ENCODE measurements at regions not wholly inside any gene's neighbourhood (a gene's known extent, or its start where the extent isn't known, plus 50 kb on each side); places are given as distances from the start of the nearest gene placed in this dataset.

DNA sequence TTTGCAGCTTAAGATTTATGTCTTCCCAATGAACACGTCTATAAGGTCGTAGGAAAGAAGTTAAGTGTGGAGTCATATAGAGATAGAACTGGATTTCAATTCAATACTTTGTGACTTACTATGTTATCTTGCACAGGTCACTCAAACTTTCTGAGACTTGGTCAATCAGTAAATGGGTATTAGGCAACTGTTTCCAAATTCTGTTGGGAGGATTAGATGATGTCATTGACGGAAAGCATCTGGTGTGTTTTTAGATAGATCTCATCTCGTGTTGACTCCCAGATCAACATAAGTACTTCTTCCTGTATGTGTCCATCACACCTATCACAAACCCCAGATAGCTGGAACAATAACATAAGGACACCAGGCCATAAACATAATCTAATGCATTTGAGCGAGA, 771.1 kb upstream of the FANCL start:
- DNase-seq (ENCODE audit: low read depth), result no peak
- TF ChIP-seq, protein P1, sequence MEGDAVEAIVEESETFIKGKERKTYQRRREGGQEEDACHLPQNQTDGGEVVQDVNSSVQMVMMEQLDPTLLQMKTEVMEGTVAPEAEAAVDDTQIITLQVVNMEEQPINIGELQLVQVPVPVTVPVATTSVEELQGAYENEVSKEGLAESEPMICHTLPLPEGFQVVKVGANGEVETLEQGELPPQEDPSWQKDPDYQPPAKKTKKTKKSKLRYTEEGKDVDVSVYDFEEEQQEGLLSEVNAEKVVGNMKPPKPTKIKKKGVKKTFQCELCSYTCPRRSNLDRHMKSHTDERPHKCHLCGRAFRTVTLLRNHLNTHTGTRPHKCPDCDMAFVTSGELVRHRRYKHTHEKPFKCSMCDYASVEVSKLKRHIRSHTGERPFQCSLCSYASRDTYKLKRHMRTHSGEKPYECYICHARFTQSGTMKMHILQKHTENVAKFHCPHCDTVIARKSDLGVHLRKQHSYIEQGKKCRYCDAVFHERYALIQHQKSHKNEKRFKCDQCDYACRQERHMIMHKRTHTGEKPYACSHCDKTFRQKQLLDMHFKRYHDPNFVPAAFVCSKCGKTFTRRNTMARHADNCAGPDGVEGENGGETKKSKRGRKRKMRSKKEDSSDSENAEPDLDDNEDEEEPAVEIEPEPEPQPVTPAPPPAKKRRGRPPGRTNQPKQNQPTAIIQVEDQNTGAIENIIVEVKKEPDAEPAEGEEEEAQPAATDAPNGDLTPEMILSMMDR (IDR thresholded peaks at IDR 0.05; ENCODE audit: low read depth, low read length, missing control alignments), result no peak
- H3K4me3 ChIP-seq (ENCODE audit: low read depth, low read length), result no peak overlapping the region

DNA sequence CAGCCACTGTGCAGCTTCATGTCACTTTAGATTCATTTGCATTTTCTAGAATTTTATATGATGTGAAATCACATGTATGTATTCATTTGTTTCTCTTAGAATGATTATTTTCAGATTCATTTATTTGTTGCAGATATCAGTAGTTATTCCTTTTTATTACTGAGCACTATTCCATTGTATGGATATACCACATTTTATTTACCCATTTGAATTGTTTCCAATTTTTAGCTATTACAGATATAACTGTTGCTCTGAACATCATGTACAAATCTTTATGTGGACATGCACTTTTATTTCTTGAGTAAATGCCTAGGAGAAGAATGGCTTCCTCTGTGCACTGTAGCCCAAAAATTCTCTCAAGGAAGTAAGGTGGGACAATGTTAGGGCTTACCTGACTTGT, 767.8 kb upstream of the FANCL start:
- DNase-seq (ENCODE audit: low read depth), result no peak
- no peak overlapping the region for H3K4me3 ChIP-seq (ENCODE audit: low read depth, low read length)
- TF ChIP-seq, protein P1 (IDR thresholded peaks at IDR 0.05; ENCODE audit: low read depth, low read length, missing control alignments), result no peak

GRCh38 chr2:59005836-59006615, 764.9 kb upstream of the FANCL start:
- no peak overlapping the region for H3K4me3 ChIP-seq (ENCODE audit: low read depth, low read length)
- no peak for DNase-seq (ENCODE audit: low read depth)
- TF ChIP-seq, protein P1 (IDR thresholded peaks at IDR 0.05; ENCODE audit: low read depth, low read length, missing control alignments), result no peak

GRCh38 chr2:59004621-59005020, 763.5 kb upstream of the FANCL start:
- TF ChIP-seq, protein P1 (IDR thresholded peaks at IDR 0.05; ENCODE audit: low read depth, low read length, missing control alignments), result no peak
- DNase-seq (ENCODE audit: low read depth), result no peak
- H3K4me3 ChIP-seq (ENCODE audit: low read depth, low read length), result no peak overlapping the region

DNA sequence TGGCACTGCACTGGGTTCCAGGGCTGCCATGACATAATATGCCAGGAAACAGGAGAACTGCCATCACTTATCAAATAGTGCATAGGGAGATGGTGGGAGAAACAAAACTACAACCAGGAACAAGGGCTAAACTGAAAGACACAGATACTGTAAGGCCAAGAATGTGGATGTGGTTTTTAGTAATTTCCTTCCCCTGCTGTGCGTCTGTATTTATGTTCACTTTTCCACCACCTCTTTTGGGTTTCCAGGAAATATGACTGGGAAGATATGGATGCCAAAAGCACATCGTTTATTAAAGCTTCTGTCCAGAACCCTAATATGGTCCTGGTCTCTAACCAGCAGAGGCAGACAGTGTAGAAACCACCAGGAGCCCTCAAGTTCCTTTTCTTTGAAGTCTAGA, 759.7 kb upstream of the FANCL start:
- TF ChIP-seq, protein P1 (IDR thresholded peaks at IDR 0.05; ENCODE audit: low read depth, low read length, missing control alignments), result no peak
- H3K4me3 ChIP-seq (ENCODE audit: low read depth, low read length), result no peak overlapping the region
- no peak for DNase-seq (ENCODE audit: low read depth)

GRCh38 chr2:58992062-58992706, 751.1 kb upstream of the FANCL start:
- TF ChIP-seq, protein P1 (IDR thresholded peaks at IDR 0.05; ENCODE audit: low read depth, low read length, missing control alignments), result no peak
- DNase-seq (ENCODE audit: low read depth), result no peak
- no peak overlapping the region for H3K4me3 ChIP-seq (ENCODE audit: low read depth, low read length)
